ENCODE measurements at regions not wholly inside any gene's neighbourhood (a gene's known extent, or its start where the extent isn't known, plus 50 kb on each side); places are given as distances from the start of the nearest gene placed in this dataset.

GRCh38 chr3:105316331-105316730 lies 50.4 kb upstream of the ALCAM start:
- TF ChIP-seq CTCF (IDR thresholded peaks at IDR 0.05): no peak
- no peak for TF ChIP-seq POLR2A (IDR thresholded peaks at IDR 0.05)
